HEK293 (cell line): ENCODE measurements at regions not wholly inside any gene's neighbourhood (a gene's known extent, or its start where the extent isn't known, plus 50 kb on each side); places are given as distances from the start of the nearest gene placed in this dataset.

Source experiments
- CTCF ChIA-PET: fragments of 350-600 bp; formaldehyde crosslinking; extraction: SDS; loops from one replicate; lab custom pipeline; 2021; ENCODE audit warnings: antibody characterized with exemption; lab: Yijun Ruan, JAX
- POLR2A ChIA-PET: fragments of 300-600 bp; formaldehyde crosslinking; extraction: SDS; loops from one replicate; lab custom pipeline; 2020; ENCODE audit warnings: antibody characterized with exemption, inconsistent platforms; lab: Yijun Ruan, JAX
- H3K27ac ChIP-seq: fragments of 200-500 bp; sonication (Bioruptor generic); 2 replicates; pipeline ENCODE4 v1.5.1; 2014; ENCODE audit warnings: low read depth, low read length, control low read depth, inconsistent platforms; ENCODE audit errors: extremely low read depth
- H3K36me3 ChIP-seq, 2 experiments: fragments of 200-500 bp in 1 of 2; sonication (Bioruptor generic) in 1 of 2; 1 replicate in 1 of 2; 2 replicates in 1 of 2; pipeline ENCODE4 v1.5.1; 2014 to 2017; ENCODE audit warnings: inconsistent platforms in 2 of 2, low read length in 2 of 2; ENCODE audit not compliant: control insufficient read depth in 2 of 2, insufficient read depth in 1 of 2
- H3K4me1 ChIP-seq: fragments of 200-500 bp; sonication (Bioruptor generic); 2 replicates; pipeline ENCODE4 v1.5.1; 2014; ENCODE audit warnings: mild to moderate bottlenecking, low read length, inconsistent platforms; ENCODE audit not compliant: control insufficient read depth, insufficient read depth
- H3K4me3 ChIP-seq: 2 replicates; pipeline ENCODE4 v1.5.1; 2011; ENCODE audit warnings: low read depth, mild to moderate bottlenecking, control low read depth, low read length, moderate library complexity
- H3K9me3 ChIP-seq: fragments of 200-500 bp; sonication (Bioruptor generic); 2 replicates; pipeline ENCODE4 v1.5.1; 2014; ENCODE audit warnings: low read depth, low read length, inconsistent platforms; ENCODE audit not compliant: control insufficient read depth, insufficient read depth
- EGR2 ChIP-seq: fragments of 450-650 bp; formaldehyde crosslinking; IDR thresholded peaks from 2 replicates; pipeline ENCODE4 v1.5.1; 2016; ENCODE audit warnings: low read depth, missing biosample characterization, missing genetic modification characterization
- KLF9 ChIP-seq: fragments of 450-650 bp; formaldehyde crosslinking; IDR thresholded peaks from 2 replicates; pipeline ENCODE4 v1.5.1; 2016; ENCODE audit warnings: missing biosample characterization, missing genetic modification characterization, low read depth
- SCRT1 ChIP-seq: fragments of 450-650 bp; formaldehyde crosslinking; IDR thresholded peaks from 2 replicates; pipeline ENCODE4 v1.5.1; 2016; ENCODE audit warnings: missing biosample characterization, missing genetic modification characterization, borderline replicate concordance
- TRIM28 ChIP-seq: IDR thresholded peaks from 2 replicates; pipeline ENCODE4 v1.6.1; 2011; ENCODE audit warnings: low read length, control low read depth, borderline replicate concordance
- ZFHX2 ChIP-seq: fragments of 450-650 bp; formaldehyde crosslinking; conservative IDR thresholded peaks from 2 replicates; pipeline ENCODE4 v1.5.1; 2016; ENCODE audit warnings: missing biosample characterization, missing genetic modification characterization
- ZFP37 ChIP-seq: fragments of 450-650 bp; formaldehyde crosslinking; IDR thresholded peaks from 2 replicates; pipeline ENCODE4 v1.5.1; 2016; ENCODE audit warnings: missing biosample characterization, missing genetic modification characterization
- ZNF169 ChIP-seq: fragments of 450-650 bp; formaldehyde crosslinking; IDR thresholded peaks from 2 replicates; pipeline ENCODE4 v1.5.1; 2016; ENCODE audit warnings: missing biosample characterization, missing genetic modification characterization
- ZNF2 ChIP-seq: fragments of 450-650 bp; formaldehyde crosslinking; IDR thresholded peaks from 2 replicates; pipeline ENCODE4 v1.5.1; 2016; ENCODE audit warnings: missing biosample characterization, missing genetic modification characterization
- ZNF654 ChIP-seq: fragments of 450-650 bp; formaldehyde crosslinking; IDR thresholded peaks from 2 replicates; pipeline ENCODE4 v1.5.1; 2016; ENCODE audit warnings: low read depth, missing biosample characterization, missing genetic modification characterization
- ZNF791 ChIP-seq: fragments of 450-650 bp; formaldehyde crosslinking; IDR thresholded peaks from 2 replicates; pipeline ENCODE4 v1.5.1; 2016; ENCODE audit warnings: missing biosample characterization, missing genetic modification characterization
- ZNF837 ChIP-seq: fragments of 450-650 bp; formaldehyde crosslinking; IDR thresholded peaks from 2 replicates; pipeline ENCODE4 v1.5.1; 2016; ENCODE audit warnings: missing biosample characterization, missing genetic modification characterization
- ZXDB ChIP-seq: fragments of 450-650 bp; formaldehyde crosslinking; IDR thresholded peaks from 2 replicates; pipeline ENCODE4 v1.5.1; 2016; ENCODE audit warnings: missing biosample characterization, missing genetic modification characterization
- TF ChIP-seq, protein P1 (sequence below): fragments of 450-650 bp; formaldehyde crosslinking; IDR thresholded peaks from 2 replicates; pipeline ENCODE4; 2016; ENCODE audit warnings: missing biosample characterization, missing genetic modification characterization
- TF ChIP-seq, protein P2 (sequence below): fragments of 450-650 bp; formaldehyde crosslinking; IDR thresholded peaks from 2 replicates; pipeline ENCODE4 v1.5.1; 2016; ENCODE audit warnings: missing biosample characterization, missing genetic modification characterization
- TF ChIP-seq, protein P3 (sequence below): fragments of 450-650 bp; formaldehyde crosslinking; IDR thresholded peaks from 2 replicates; pipeline ENCODE4 v1.5.1; 2016; ENCODE audit warnings: missing biosample characterization, missing genetic modification characterization
- TF ChIP-seq, protein P4 (sequence below): fragments of 450-650 bp; formaldehyde crosslinking; IDR thresholded peaks from 2 replicates; pipeline ENCODE4 v1.5.1; 2017; ENCODE audit warnings: missing biosample characterization, missing genetic modification characterization

DNA sequence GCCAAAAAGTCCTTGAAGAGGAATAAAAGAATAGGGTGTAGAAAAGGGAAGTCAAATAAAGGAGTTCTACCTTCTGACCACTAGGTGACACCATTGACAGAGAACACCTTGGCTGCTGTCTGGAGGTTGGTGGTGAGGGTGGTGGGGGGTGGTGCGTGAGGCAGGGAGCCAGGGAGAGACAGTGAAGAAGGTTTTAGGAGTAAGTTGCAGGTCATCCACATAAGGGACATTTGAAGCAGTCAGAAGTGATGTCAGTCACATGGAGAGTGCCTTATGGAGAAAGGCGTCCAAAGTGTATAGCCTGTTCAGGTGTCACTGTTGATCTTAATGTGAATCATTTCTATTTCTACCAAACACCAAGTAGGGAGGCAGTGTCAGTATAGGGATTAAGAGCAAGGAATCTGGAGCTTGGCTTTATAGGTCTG, 279.3 kb upstream of the DDHD1 start:
- H3K4me1 ChIP-seq = no peaks in the 10 kb centered on the region
- ChIA-PET POLR2A (no interaction called here), CTCF (interaction anchor here (0.6 to 2.4 kb wide), 17 partner anchors 10 to 907 kb away, joined by 3 to 13 read pairs (median 4); no protein-coding TSS in a partner anchor)
- H3K9me3 ChIP-seq = no peaks in the 10 kb centered on the region
- H3K27ac ChIP-seq = no peak overlapping the region
- no peak overlapping the region for H3K4me3 ChIP-seq
- no peaks in the 10 kb centered on the region for H3K36me3 ChIP-seq
- TF ChIP-seq, protein P1, sequence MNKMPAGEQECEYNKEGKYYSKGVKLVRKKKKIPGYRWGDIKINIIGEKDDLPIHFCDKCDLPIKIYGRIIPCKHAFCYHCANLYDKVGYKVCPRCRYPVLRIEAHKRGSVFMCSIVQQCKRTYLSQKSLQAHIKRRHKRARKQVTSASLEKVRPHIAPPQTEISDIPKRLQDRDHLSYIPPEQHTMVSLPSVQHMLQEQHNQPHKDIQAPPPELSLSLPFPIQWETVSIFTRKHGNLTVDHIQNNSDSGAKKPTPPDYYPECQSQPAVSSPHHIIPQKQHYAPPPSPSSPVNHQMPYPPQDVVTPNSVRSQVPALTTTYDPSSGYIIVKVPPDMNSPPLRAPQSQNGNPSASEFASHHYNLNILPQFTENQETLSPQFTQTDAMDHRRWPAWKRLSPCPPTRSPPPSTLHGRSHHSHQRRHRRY (tag by site-specific recombination) = no peak
- TF ChIP-seq, protein P2, sequence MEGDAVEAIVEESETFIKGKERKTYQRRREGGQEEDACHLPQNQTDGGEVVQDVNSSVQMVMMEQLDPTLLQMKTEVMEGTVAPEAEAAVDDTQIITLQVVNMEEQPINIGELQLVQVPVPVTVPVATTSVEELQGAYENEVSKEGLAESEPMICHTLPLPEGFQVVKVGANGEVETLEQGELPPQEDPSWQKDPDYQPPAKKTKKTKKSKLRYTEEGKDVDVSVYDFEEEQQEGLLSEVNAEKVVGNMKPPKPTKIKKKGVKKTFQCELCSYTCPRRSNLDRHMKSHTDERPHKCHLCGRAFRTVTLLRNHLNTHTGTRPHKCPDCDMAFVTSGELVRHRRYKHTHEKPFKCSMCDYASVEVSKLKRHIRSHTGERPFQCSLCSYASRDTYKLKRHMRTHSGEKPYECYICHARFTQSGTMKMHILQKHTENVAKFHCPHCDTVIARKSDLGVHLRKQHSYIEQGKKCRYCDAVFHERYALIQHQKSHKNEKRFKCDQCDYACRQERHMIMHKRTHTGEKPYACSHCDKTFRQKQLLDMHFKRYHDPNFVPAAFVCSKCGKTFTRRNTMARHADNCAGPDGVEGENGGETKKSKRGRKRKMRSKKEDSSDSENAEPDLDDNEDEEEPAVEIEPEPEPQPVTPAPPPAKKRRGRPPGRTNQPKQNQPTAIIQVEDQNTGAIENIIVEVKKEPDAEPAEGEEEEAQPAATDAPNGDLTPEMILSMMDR (tag by site-specific recombination) = peak; percentile 66
- TF ChIP-seq ZNF654 (peak; percentile 68), ZFHX2 (tag by site-specific recombination) (0 out of 2 replicates have a peak, but pooled peaks have one; percentile 8)
- TF ChIP-seq, protein P3, sequence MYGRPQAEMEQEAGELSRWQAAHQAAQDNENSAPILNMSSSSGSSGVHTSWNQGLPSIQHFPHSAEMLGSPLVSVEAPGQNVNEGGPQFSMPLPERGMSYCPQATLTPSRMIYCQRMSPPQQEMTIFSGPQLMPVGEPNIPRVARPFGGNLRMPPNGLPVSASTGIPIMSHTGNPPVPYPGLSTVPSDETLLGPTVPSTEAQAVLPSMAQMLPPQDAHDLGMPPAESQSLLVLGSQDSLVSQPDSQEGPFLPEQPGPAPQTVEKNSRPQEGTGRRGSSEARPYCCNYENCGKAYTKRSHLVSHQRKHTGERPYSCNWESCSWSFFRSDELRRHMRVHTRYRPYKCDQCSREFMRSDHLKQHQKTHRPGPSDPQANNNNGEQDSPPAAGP (tag by site-specific recombination) = no peak

DNA sequence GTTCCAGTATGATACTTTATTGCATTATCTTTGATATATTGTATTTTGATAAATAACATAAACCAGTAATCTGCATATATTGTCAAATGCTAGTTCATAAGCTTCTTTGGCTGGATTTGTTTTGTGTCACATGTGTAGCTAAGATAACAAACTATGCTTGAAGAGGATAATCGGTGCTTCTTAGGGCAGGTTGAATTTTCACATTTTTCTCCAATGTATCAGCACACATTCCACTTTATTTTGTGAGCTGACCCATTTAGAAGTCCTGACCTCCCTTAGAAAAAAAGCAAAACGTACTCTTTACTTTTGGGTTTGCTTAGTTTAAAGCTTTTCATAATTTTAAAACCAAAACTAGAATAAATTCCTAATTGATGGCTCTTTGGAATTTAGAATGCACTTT, 277.7 kb upstream of the DDHD1 start:
- H3K4me1 ChIP-seq = no peaks in the 10 kb centered on the region
- no peak overlapping the region for H3K27ac ChIP-seq
- H3K9me3 ChIP-seq = no peaks in the 10 kb centered on the region
- CTCF ChIA-PET = interaction anchor here (0.6 to 2.4 kb wide), 10 partner anchors 11 to 917 kb away, joined by 3 to 13 read pairs (median 4); no protein-coding TSS in a partner anchor
- H3K36me3 ChIP-seq = no peaks in the 10 kb centered on the region
- H3K4me3 ChIP-seq = no peak overlapping the region
- TF ChIP-seq SCRT1 (tag by site-specific recombination) = no peak
- no peak for TF ChIP-seq ZNF2 (tag by site-specific recombination)
- TF ChIP-seq ZNF791 (tag by site-specific recombination) = no peak
- TF ChIP-seq ZNF837 (tag by site-specific recombination) = no peak
- no peak for TF ChIP-seq EGR2 (tag by site-specific recombination)
- TF ChIP-seq, protein P4, sequence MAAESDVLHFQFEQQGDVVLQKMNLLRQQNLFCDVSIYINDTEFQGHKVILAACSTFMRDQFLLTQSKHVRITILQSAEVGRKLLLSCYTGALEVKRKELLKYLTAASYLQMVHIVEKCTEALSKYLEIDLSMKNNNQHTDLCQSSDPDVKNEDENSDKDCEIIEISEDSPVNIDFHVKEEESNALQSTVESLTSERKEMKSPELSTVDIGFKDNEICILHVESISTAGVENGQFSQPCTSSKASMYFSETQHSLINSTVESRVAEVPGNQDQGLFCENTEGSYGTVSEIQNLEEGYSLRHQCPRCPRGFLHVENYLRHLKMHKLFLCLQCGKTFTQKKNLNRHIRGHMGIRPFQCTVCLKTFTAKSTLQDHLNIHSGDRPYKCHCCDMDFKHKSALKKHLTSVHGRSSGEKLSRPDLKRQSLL = no peak
- no peak for TF ChIP-seq ZNF169
- no peak for TF ChIP-seq TRIM28
- no peak for TF ChIP-seq ZFP37 (tag by site-specific recombination)
- no peak for TF ChIP-seq ZXDB (tag by site-specific recombination)
- TF ChIP-seq KLF9 (tag by site-specific recombination) = no peak
- POLR2A ChIA-PET = interaction anchor here (0.6 kb wide), 1 partner anchor 1641 kb away, joined by 3 read pairs; no protein-coding TSS in a partner anchor
